Astrocyte of the cerebellum (primary cell): ENCODE measurements at regions not wholly inside any gene's neighbourhood (a gene's known extent, or its start where the extent isn't known, plus 50 kb on each side); places are given as distances from the start of the nearest gene placed in this dataset.

Experiments used
- DNase-seq: peaks from one replicate; pipeline ENCODE4 v3.0.0-alpha.2; 2011; ENCODE audit warnings: low read depth
- H3K4me3 ChIP-seq: 2 replicates; pipeline ENCODE4 v1.5.1; 2011; ENCODE audit warnings: mild to moderate bottlenecking, low read depth, low read length, moderate library complexity
- CTCF ChIP-seq: IDR thresholded peaks from 2 replicates; pipeline ENCODE4 v1.5.1; 2012; ENCODE audit warnings: low read length, low read depth, moderate library complexity, mild to moderate bottlenecking; ENCODE audit errors: missing control alignments
- in situ Hi-C: cut with HindIII; loops from 2 replicates; pipeline ENCODE4 v1.10.0; 2017; ENCODE audit warnings: low sequenced_read_pairs

DNA sequence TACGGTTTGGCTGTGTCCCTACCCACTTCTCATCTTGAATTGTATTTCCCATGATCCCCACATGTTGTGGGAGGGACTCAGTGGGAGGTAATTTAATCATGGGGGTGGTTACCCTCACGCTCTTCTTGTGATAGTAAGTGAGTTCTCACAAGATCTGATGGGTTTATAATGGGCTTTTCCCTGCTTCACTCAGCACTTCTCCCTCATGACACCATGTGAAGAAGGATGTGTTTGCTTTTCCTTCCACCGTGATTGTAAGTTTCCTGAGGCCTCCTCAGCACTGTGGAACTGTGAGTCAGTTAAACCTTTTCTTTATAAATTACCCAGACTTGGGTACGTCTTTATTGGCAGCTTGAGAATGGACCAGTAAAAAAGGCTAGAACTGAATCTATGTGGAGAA, 750.0 kb upstream of the ID2 start:
- no peak overlapping the region for H3K4me3 ChIP-seq
- TF ChIP-seq CTCF: no peak
- no peak for DNase-seq
- in situ Hi-C loops: no loop called here

GRCh38 chr2:7933672-7934071, 748.2 kb upstream of the ID2 start:
- in situ Hi-C loops: no loop called here
- no peak overlapping the region for H3K4me3 ChIP-seq
- DNase-seq: no peak
- no peak for TF ChIP-seq CTCF

DNA sequence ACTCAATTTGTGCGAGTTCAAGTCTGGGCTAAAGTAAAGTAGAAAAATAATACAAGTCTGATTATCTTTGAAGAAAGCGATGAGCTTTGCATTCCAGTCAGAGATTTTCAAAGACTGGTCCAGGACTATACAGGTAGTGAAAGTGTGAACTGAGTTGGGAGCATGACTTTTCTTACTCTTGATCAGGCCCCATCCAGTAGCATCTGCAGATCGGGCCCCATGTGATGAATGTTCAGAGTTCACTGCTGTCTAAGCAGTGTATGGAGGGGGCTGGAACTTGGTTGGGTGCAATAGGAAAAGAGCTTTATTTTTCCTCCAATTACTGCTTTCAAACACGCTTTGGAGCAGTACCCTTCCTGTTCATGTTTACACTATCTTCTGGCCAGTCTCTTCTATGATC, 747.4 kb upstream of the ID2 start:
- in situ Hi-C loops: no loop called here
- no peak overlapping the region for H3K4me3 ChIP-seq
- TF ChIP-seq CTCF: no peak
- no peak for DNase-seq

- in situ Hi-C loops: no loop called here
- H3K4me3 ChIP-seq: no peak overlapping the region
- TF ChIP-seq CTCF: no peak
- no peak for DNase-seq
These were observed 744.8 kb upstream of the ID2 start for GRCh38 chr2:7937082-7937481.

DNA sequence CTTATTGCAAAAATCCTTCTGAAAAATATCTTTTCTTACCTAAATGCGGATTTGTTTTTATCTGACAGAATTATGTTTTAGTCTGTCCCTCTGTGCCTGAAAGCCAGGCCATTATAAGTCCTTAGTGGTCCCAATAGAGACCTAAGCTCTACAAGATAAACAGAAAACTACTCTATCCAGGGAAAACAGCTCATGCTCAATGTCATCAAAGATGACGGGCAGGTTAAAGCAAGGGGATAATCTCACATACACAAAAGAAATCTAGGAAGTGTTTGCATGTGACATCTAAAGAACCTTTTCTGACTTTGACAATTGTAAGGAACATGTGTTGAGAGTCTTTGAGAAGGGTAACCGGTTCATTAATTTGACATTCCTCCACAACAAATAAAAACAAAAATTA, 741.1 kb upstream of the ID2 start:
- in situ Hi-C loops: no loop called here
- H3K4me3 ChIP-seq: no peak overlapping the region
- no peak for DNase-seq
- no peak for TF ChIP-seq CTCF

GRCh38 chr2:7943446-7943845, 738.4 kb upstream of the ID2 start:
- no peak for DNase-seq
- no peak for TF ChIP-seq CTCF
- H3K4me3 ChIP-seq: no peak overlapping the region
- in situ Hi-C loops: no loop called here

- no peak for DNase-seq
- no peak for TF ChIP-seq CTCF
- no peak overlapping the region for H3K4me3 ChIP-seq
These were observed 736.8 kb upstream of the ID2 start for GRCh38 chr2:7945026-7945425.

More at GRCh38 chr2:7945026-7945425, 736.8 kb upstream of the ID2 start:
- in situ Hi-C loops: no loop called here
